B cell (primary cell): ENCODE measurements at regions not wholly inside any gene's neighbourhood (a gene's known extent, or its start where the extent isn't known, plus 50 kb on each side); places are given as distances from the start of the nearest gene placed in this dataset.

Experiments used
- ATAC-seq: fragments of 200-7000 bp; cut with Tn5 transposase; one replicate; pipeline ENCODE4 v1.10.0; 2021; ENCODE audit warnings: low read depth, mild to moderate bottlenecking, moderate number of reproducible peaks, moderate library complexity
- CTCF ChIA-PET: fragments of 350-600 bp; sonication (Branson Sonifier 250); formaldehyde crosslinking; loops from one replicate; lab custom pipeline; 2021; ENCODE audit warnings: antibody characterized with exemption, inconsistent platforms; lab: Charles Lee
- POLR2A ChIA-PET: fragments of 350-600 bp; sonication (Branson Sonifier 250); formaldehyde crosslinking; loops from one replicate; lab custom pipeline; 2021; ENCODE audit warnings: antibody characterized with exemption; lab: Charles Lee
- DNase-seq: peaks from one replicate; pipeline ENCODE4 v3.0.0; 2013
- H2AFZ ChIP-seq: 2 replicates; pipeline ENCODE4 v1.6.1; 2012; ENCODE audit warnings: mild to moderate bottlenecking, low read depth, low read length; ENCODE audit not compliant: insufficient read depth, poor library complexity, severe bottlenecking
- H3K27ac ChIP-seq, 2 donors: 1 replicate in 1 of 2; 2 replicates in 1 of 2; pipeline ENCODE4 v1.5.1; 2012 to 2013; ENCODE audit warnings: low read length in 2 of 2, mild to moderate bottlenecking in 2 of 2, moderate library complexity in 1 of 2
- H3K27me3 ChIP-seq, 4 experiments: fragments of 200-600 bp in 1 of 4; sonication (generic) in 1 of 4; replicated peaks in 1 of 4; 1 replicate in 2 of 4; 2 replicates in 2 of 4; pipeline versions ENCODE4 v1.6.1 to v1.7.0; 2013 to 2016; ENCODE audit warnings: low read length in 3 of 4, mild to moderate bottlenecking in 2 of 4, mixed read lengths in 1 of 4, moderate library complexity in 1 of 4; ENCODE audit not compliant: insufficient read depth in 4 of 4, control insufficient read depth in 3 of 4; ENCODE audit errors: control extremely low read depth in 1 of 4
- H3K36me3 ChIP-seq, 2 experiments: replicated peaks in 1 of 2; 1 replicate in 1 of 2; 2 replicates in 1 of 2; pipeline versions ENCODE4 v1.6.1 to v1.7.1; 2013; ENCODE audit warnings: low read length in 1 of 2; ENCODE audit not compliant: insufficient read depth in 2 of 2, control insufficient read depth in 1 of 2; ENCODE audit errors: control extremely low read depth in 1 of 2, extremely low read depth in 1 of 2
- H3K4me1 ChIP-seq, 2 donors: fragments of 200-600 bp in 1 of 2; sonication (generic) in 1 of 2; 1 replicate in 1 of 2; 2 replicates in 1 of 2; pipeline versions ENCODE4 v1.5.1 to v1.6.1; 2013 to 2017; ENCODE audit warnings: low read length in 2 of 2; ENCODE audit not compliant: control insufficient read depth in 2 of 2, insufficient read depth in 2 of 2
- H3K4me2 ChIP-seq: replicated peaks from 2 replicates; pipeline ENCODE3; 2012; ENCODE audit warnings: mild to moderate bottlenecking, low read depth, low read length; ENCODE audit not compliant: poor library complexity, severe bottlenecking
- H3K4me3 ChIP-seq, 5 experiments: fragments of 200-600 bp in 1 of 5; sonication (generic) in 1 of 5; 1 replicate in 3 of 5; 2 replicates in 2 of 5; pipeline versions ENCODE4 v1.5.1 to v1.7.0; 2011 to 2016; ENCODE audit warnings: low read length in 4 of 5, mild to moderate bottlenecking in 4 of 5, low read depth in 2 of 5, control low read depth in 1 of 5, moderate library complexity in 1 of 5; ENCODE audit not compliant: insufficient read depth in 1 of 5; ENCODE audit errors: control extremely low read depth in 1 of 5, extremely low read depth in 1 of 5
- H3K79me2 ChIP-seq: fragments of 200-600 bp; sonication (generic); one replicate; pipeline ENCODE4 v1.6.0; 2016; ENCODE audit warnings: low read length; ENCODE audit not compliant: control insufficient read depth, insufficient read depth
- H3K9ac ChIP-seq: fragments of 200-600 bp; sonication (generic); 2 replicates; pipeline ENCODE4 v1.6.1; 2017; ENCODE audit warnings: mild to moderate bottlenecking, low read length, moderate library complexity
- H3K9me3 ChIP-seq, 3 donors: one replicate each; pipeline versions ENCODE4 v1.6.1 to v1.7.1; 2013; ENCODE audit warnings: low read length in 2 of 3; ENCODE audit not compliant: control insufficient read depth in 2 of 3, insufficient read depth in 1 of 3; ENCODE audit errors: control extremely low read depth in 1 of 3
- H4K20me1 ChIP-seq: 2 replicates; pipeline ENCODE4 v1.6.0; 2012; ENCODE audit warnings: mild to moderate bottlenecking, low read length; ENCODE audit not compliant: insufficient read depth, control insufficient read depth, poor library complexity, severe bottlenecking
- H3K27ac Mint-ChIP-seq: one replicate; pipeline ENCODE4 v1.8.0; 2021; ENCODE audit warnings: mixed read lengths
- H3K27me3 Mint-ChIP-seq: one replicate; pipeline ENCODE4 v1.8.0; 2021; ENCODE audit warnings: mixed read lengths
- H3K4me1 Mint-ChIP-seq: one replicate; pipeline ENCODE4 v1.8.0; 2021; ENCODE audit warnings: mixed read lengths
- H3K4me3 Mint-ChIP-seq: one replicate; pipeline ENCODE4 v1.8.0; 2021; ENCODE audit warnings: mixed read lengths
- H3K9me3 Mint-ChIP-seq: one replicate; pipeline ENCODE4 v1.8.0; 2022; ENCODE audit warnings: mixed read lengths; ENCODE audit not compliant: insufficient read depth
- CTCF ChIP-seq: fragments of 200-600 bp; IDR thresholded peaks from one replicate; pipeline ENCODE4 v1.8.0; 2022; ENCODE audit warnings: antibody characterized with exemption, mild to moderate bottlenecking
- EZH2 ChIP-seq: IDR thresholded peaks from 2 replicates; pipeline ENCODE4 v1.6.1; 2012; ENCODE audit warnings: borderline replicate concordance, low read depth, mild to moderate bottlenecking, moderate library complexity, low read length; ENCODE audit not compliant: insufficient read depth, poor library complexity, severe bottlenecking
- WGBS: methylation state at CpG from one replicate; pipeline ENCODE4 v1.1.5; 2013; ENCODE audit warnings: missing lambda C conversion rate; ENCODE audit not compliant: insufficient coverage; 5-methylcytosine and 5-hydroxymethylcytosine counted together
- intact Hi-C: fragments of 100-400 bp; cut with micrococcal nuclease; formaldehyde crosslinking; loops from one replicate; pipeline ENCODE4 v1.10.0; 2022

DNA sequence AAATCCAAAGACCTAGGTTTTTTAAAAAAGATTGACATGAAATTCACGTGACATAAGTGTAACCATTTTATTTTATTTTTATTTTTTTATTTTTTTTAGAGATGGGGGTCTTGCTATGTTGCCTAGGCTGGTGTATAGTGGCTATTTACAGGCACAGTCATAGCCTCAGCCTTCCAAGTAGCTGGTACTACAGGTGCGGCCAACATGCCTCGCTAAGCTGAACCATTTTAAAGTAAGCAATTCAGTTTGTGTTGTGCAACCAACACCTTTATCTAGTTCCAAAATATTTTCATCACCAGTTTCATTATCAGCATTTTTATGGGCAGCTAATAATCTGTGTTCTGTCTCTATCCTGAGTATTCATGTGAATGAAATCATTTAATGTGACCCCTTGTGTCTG is 107.5 kb upstream of the ENPEP start:
- TF ChIP-seq EZH2 (no peak), CTCF (no peak)
- intact Hi-C loops, result no loop called here
- Histone ChIP-seq H3K9ac (no peak overlapping the region), H3K79me2 (no peaks in the 10 kb centered on the region), H2AFZ (no peak overlapping the region), H4K20me1 (no peaks in the 10 kb centered on the region), H3K9me3 (no peaks in the 10 kb centered on the region), H3K36me3 (no peaks in the 10 kb centered on the region), H3K27ac (no peak overlapping the region), H3K27me3 (no peaks in the 10 kb centered on the region), H3K4me2 (no peak overlapping the region), H3K4me3 (no peak overlapping the region), H3K4me1 (no peaks in the 10 kb centered on the region)
- WGBS, result 100% methylated on average over 1 of the region's 3 CpGs
- no peak overlapping the region for H3K4me3 Mint-ChIP-seq
- no peaks in the 10 kb centered on the region for H3K9me3 Mint-ChIP-seq
- POLR2A ChIA-PET, result no interaction called here
- ATAC-seq, result no peak
- no peak overlapping the region for H3K27ac Mint-ChIP-seq
- no peaks in the 10 kb centered on the region for H3K4me1 Mint-ChIP-seq
- peaks cover 3% of the 10 kb centered on the region for H3K27me3 Mint-ChIP-seq
- CTCF ChIA-PET, result no interaction called here
- no peak for DNase-seq

- Histone ChIP-seq H3K4me3 (no peak overlapping the region), H2AFZ (no peak overlapping the region), H4K20me1 (no peaks in the 10 kb centered on the region), H3K27ac (no peak overlapping the region), H3K9me3 (no peaks in the 10 kb centered on the region), H3K79me2 (no peaks in the 10 kb centered on the region), H3K4me2 (no peak overlapping the region), H3K27me3 (no peaks in the 10 kb centered on the region), H3K9ac (no peak overlapping the region), H3K4me1 (no peaks in the 10 kb centered on the region), H3K36me3 (no peaks in the 10 kb centered on the region)
- no CpG with 5 or more reads among the region's 3 CpGs for WGBS
- H3K9me3 Mint-ChIP-seq, result no peaks in the 10 kb centered on the region
- ATAC-seq (no peak), DNase-seq (no peak)
- no peak overlapping the region for H3K27ac Mint-ChIP-seq
- POLR2A ChIA-PET, result no interaction called here
- H3K4me3 Mint-ChIP-seq, result no peak overlapping the region
- H3K4me1 Mint-ChIP-seq, result no peaks in the 10 kb centered on the region
- intact Hi-C loops, result no loop called here
- H3K27me3 Mint-ChIP-seq, result peaks cover 3% of the 10 kb centered on the region
- CTCF ChIA-PET, result no interaction called here
- TF ChIP-seq CTCF (no peak), EZH2 (no peak)
These were observed 108.8 kb upstream of the ENPEP start for GRCh38 chr4:110367156-110367555.
